ENCODE measurements at regions not wholly inside any gene's neighbourhood (a gene's known extent, or its start where the extent isn't known, plus 50 kb on each side); places are given as distances from the start of the nearest gene placed in this dataset.

GRCh38 chr11:103628121-103628520 lies 408.3 kb upstream of the DDI1 start:
- no peak overlapping the region for H3K4me3 ChIP-seq (ENCODE audit: low read depth, low read length)
- TF ChIP-seq CTCF (conservative IDR thresholded peaks at IDR 0.05; ENCODE audit: low read depth, low read length) = no peak
- DNase-seq (ENCODE audit: low read depth) = no peak

- no peak overlapping the region for H3K4me3 ChIP-seq (ENCODE audit: low read depth, low read length)
- no peak for DNase-seq (ENCODE audit: low read depth)
- TF ChIP-seq CTCF (conservative IDR thresholded peaks at IDR 0.05; ENCODE audit: low read depth, low read length) = no peak
These were observed 404.6 kb upstream of the DDI1 start for GRCh38 chr11:103631841-103632240.

- no peak overlapping the region for H3K4me3 ChIP-seq (ENCODE audit: low read depth, low read length)
- no peak for DNase-seq (ENCODE audit: low read depth)
- no peak for TF ChIP-seq CTCF (conservative IDR thresholded peaks at IDR 0.05; ENCODE audit: low read depth, low read length)
These were observed 403.2 kb upstream of the DDI1 start for GRCh38 chr11:103633068-103633788.

- no peak for TF ChIP-seq CTCF (conservative IDR thresholded peaks at IDR 0.05; ENCODE audit: low read depth, low read length)
- no peak overlapping the region for H3K4me3 ChIP-seq (ENCODE audit: low read depth, low read length)
- DNase-seq (ENCODE audit: low read depth) = no peak
These were observed 402.4 kb upstream of the DDI1 start for GRCh38 chr11:103633819-103634590.

- DNase-seq (ENCODE audit: low read depth) = no peak
- no peak overlapping the region for H3K4me3 ChIP-seq (ENCODE audit: low read depth, low read length)
- no peak for TF ChIP-seq CTCF (conservative IDR thresholded peaks at IDR 0.05; ENCODE audit: low read depth, low read length)
These were observed 400.2 kb upstream of the DDI1 start for GRCh38 chr11:103636232-103636631.

- DNase-seq (ENCODE audit: low read depth) = no peak
- no peak overlapping the region for H3K4me3 ChIP-seq (ENCODE audit: low read depth, low read length)
- no peak for TF ChIP-seq CTCF (conservative IDR thresholded peaks at IDR 0.05; ENCODE audit: low read depth, low read length)
These were observed 399.1 kb upstream of the DDI1 start for GRCh38 chr11:103637295-103637694.

Data from epithelial cell of proximal tubule (primary cell).